Keratinocyte (primary cell): ENCODE measurements at regions not wholly inside any gene's neighbourhood (a gene's known extent, or its start where the extent isn't known, plus 50 kb on each side); places are given as distances from the start of the nearest gene placed in this dataset.

Experiments
- DNase-seq: peaks from one replicate; pipeline ENCODE4 v3.0.0-alpha.2; 2011; ENCODE audit warnings: low read depth, missing footprints, low spot score
- FAIRE-seq: peaks from 2 replicates; lab custom pipeline; 2011; peaks lifted over from hg19 to GRCh38; lab: Jason Lieb, UNC
- H2AFZ ChIP-seq: 2 replicates; pipeline ENCODE4 v1.6.0; 2012; ENCODE audit warnings: low read length, control low read depth, inconsistent platforms; ENCODE audit not compliant: control insufficient read depth
- H3K27ac ChIP-seq: 2 replicates; pipeline ENCODE4 v1.5.1; 2011; ENCODE audit warnings: low read length; ENCODE audit not compliant: control insufficient read depth, insufficient read depth
- H3K27me3 ChIP-seq: 3 replicates; pipeline ENCODE4 v1.6.0; 2011; ENCODE audit warnings: low read length; ENCODE audit not compliant: control insufficient read depth, insufficient read depth; ENCODE audit errors: extremely low read depth
- H3K36me3 ChIP-seq, 2 experiments: 2 replicates in 1 of 2; 3 replicates in 1 of 2; pipeline ENCODE4 v1.5.1; 2011; ENCODE audit warnings: low read length in 2 of 2, mild to moderate bottlenecking in 1 of 2; ENCODE audit not compliant: control insufficient read depth in 2 of 2, insufficient read depth in 2 of 2; ENCODE audit errors: extremely low read depth in 1 of 2
- H3K4me1 ChIP-seq: 3 replicates; pipeline ENCODE4 v1.5.1; 2011; ENCODE audit warnings: low read length; ENCODE audit not compliant: control insufficient read depth, insufficient read depth; ENCODE audit errors: extremely low read depth
- H3K4me2 ChIP-seq: 3 replicates; pipeline ENCODE4 v1.6.0; 2011; ENCODE audit warnings: low read depth, low read length; ENCODE audit not compliant: control insufficient read depth, insufficient read depth; ENCODE audit errors: extremely low read depth
- H3K4me3 ChIP-seq, 3 experiments: fragments of 200-600 bp in 1 of 3; sonication (generic) in 1 of 3; 2 replicates in 2 of 3; 3 replicates in 1 of 3; pipeline ENCODE4 v1.5.1; 2011 to 2016; ENCODE audit warnings: low read length in 3 of 3, mild to moderate bottlenecking in 3 of 3, control low read depth in 2 of 3, inconsistent platforms in 1 of 3, low read depth in 1 of 3, mixed read lengths in 1 of 3, mixed run types in 1 of 3, moderate library complexity in 1 of 3; ENCODE audit not compliant: control insufficient read depth in 2 of 3, insufficient read depth in 2 of 3; ENCODE audit errors: extremely low read depth in 1 of 3
- H3K79me2 ChIP-seq: 2 replicates; pipeline ENCODE4 v1.6.0; 2012; ENCODE audit warnings: low read length; ENCODE audit not compliant: control insufficient read depth, insufficient read depth
- H3K9ac ChIP-seq: 3 replicates; pipeline ENCODE4 v1.6.0; 2011; ENCODE audit warnings: low read length; ENCODE audit not compliant: control insufficient read depth, insufficient read depth; ENCODE audit errors: extremely low read depth
- H3K9me1 ChIP-seq: 3 replicates; pipeline ENCODE4 v1.6.0; 2011; ENCODE audit warnings: low read length; ENCODE audit not compliant: control insufficient read depth, insufficient read depth; ENCODE audit errors: extremely low read depth
- H3K9me3 ChIP-seq: 2 replicates; pipeline ENCODE4 v1.5.1; 2012; ENCODE audit warnings: low read depth, low read length; ENCODE audit not compliant: control insufficient read depth
- H4K20me1 ChIP-seq: 3 replicates; pipeline ENCODE4 v1.6.0; 2011; ENCODE audit warnings: low read length; ENCODE audit not compliant: control insufficient read depth, insufficient read depth; ENCODE audit errors: extremely low read depth
- CTCF ChIP-seq, 3 experiments: IDR thresholded peaks in 1 of 3; conservative IDR thresholded peaks in 1 of 3; optimal IDR thresholded peaks in 1 of 3; 2 replicates in 2 of 3; 3 replicates in 1 of 3; pipeline versions ENCODE3 to v1.5.1; 2011; ENCODE audit warnings: low read length in 3 of 3, mild to moderate bottlenecking in 3 of 3, moderate library complexity in 2 of 3, control low read depth in 1 of 3, inconsistent platforms in 1 of 3; ENCODE audit not compliant: insufficient read depth in 2 of 3; ENCODE audit errors: extremely low read depth in 1 of 3
- EZH2 ChIP-seq: IDR thresholded peaks from one replicate; pipeline ENCODE4 v1.6.1; 2012; ENCODE audit warnings: inconsistent platforms, mild to moderate bottlenecking, low read length, moderate library complexity
- dilution Hi-C: fragments of 300-500 bp; cut with MboI; formaldehyde crosslinking; loops from one replicate; pipeline ENCODE4 v1.7.0; 2020; ENCODE audit warnings: low sequenced_read_pairs; ENCODE audit not compliant: extremely low pct_ligation_motif_present

DNA sequence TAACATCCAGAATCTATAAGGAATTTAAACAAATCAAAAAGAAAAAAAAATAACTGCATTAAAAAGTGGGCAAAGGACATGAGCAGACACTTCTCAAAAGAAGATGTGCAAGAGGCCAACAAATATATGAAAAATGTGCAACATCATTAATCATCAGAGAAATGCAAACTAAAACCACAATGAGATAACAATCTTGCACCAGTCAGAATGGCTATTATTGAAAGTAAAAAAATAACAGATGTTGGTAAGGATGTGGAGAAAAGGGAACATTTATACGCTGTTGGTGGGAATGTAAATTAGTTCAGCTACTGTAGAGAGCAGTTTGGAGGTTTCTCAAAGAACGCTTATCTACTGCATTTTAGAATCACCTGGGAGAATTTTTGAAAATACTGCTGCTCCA lies 186.1 kb downstream of the OTOL1 start:
- no peaks in the 10 kb centered on the region for H4K20me1 ChIP-seq
- no peak for FAIRE-seq
- no peak overlapping the region for H3K27ac ChIP-seq
- H3K9ac ChIP-seq, result no peak overlapping the region
- no peaks in the 10 kb centered on the region for H3K4me1 ChIP-seq
- H3K79me2 ChIP-seq, result no peaks in the 10 kb centered on the region
- no peaks in the 10 kb centered on the region for H3K9me3 ChIP-seq
- H3K36me3 ChIP-seq, result no peaks in the 10 kb centered on the region
- no peaks in the 10 kb centered on the region for H3K27me3 ChIP-seq
- DNase-seq, result no peak
- no peak overlapping the region for H2AFZ ChIP-seq
- no peaks in the 10 kb centered on the region for H3K9me1 ChIP-seq
- TF ChIP-seq CTCF (optimal IDR thresholded peaks at IDR 0.05 in 1 of 3, IDR thresholded peaks at IDR 0.05 in 1 of 3, conservative IDR thresholded peaks at IDR 0.05 in 1 of 3; ENCODE audit: extremely low read depth in 1 of 3, insufficient read depth in 2 of 3, low read length in 3 of 3), result no peak
- no peak for TF ChIP-seq EZH2
- no peak overlapping the region for H3K4me2 ChIP-seq
- dilution Hi-C loops, result no loop called here
- H3K4me3 ChIP-seq, result no peak overlapping the region

GRCh38 chr3:161689584-161690298 lies 193.1 kb downstream of the OTOL1 start:
- H3K27me3 ChIP-seq, result no peaks in the 10 kb centered on the region
- H4K20me1 ChIP-seq, result no peaks in the 10 kb centered on the region
- no peaks in the 10 kb centered on the region for H3K9me3 ChIP-seq
- no peaks in the 10 kb centered on the region for H3K4me1 ChIP-seq
- no peak overlapping the region for H3K4me2 ChIP-seq
- no peaks in the 10 kb centered on the region for H3K9me1 ChIP-seq
- no peak for DNase-seq
- no peak for TF ChIP-seq EZH2
- no peak for TF ChIP-seq CTCF (optimal IDR thresholded peaks at IDR 0.05 in 1 of 3, IDR thresholded peaks at IDR 0.05 in 1 of 3, conservative IDR thresholded peaks at IDR 0.05 in 1 of 3; ENCODE audit: extremely low read depth in 1 of 3, insufficient read depth in 2 of 3, low read length in 3 of 3)
- no peaks in the 10 kb centered on the region for H3K36me3 ChIP-seq
- no peaks in the 10 kb centered on the region for H3K79me2 ChIP-seq
- no peak overlapping the region for H3K4me3 ChIP-seq
- dilution Hi-C loops, result no loop called here
- FAIRE-seq, result no peak
- H2AFZ ChIP-seq, result no peak overlapping the region
- no peak overlapping the region for H3K9ac ChIP-seq
- H3K27ac ChIP-seq, result no peak overlapping the region
